GM13977 (cell line): ENCODE measurements at regions not wholly inside any gene's neighbourhood (a gene's known extent, or its start where the extent isn't known, plus 50 kb on each side); places are given as distances from the start of the nearest gene placed in this dataset.

Experiments used
- DNase-seq: peaks from one replicate; pipeline ENCODE4 v3.0.0; 2012; ENCODE audit warnings: low spot score
- in situ Hi-C: fragments of 300-500 bp; cut with MboI; formaldehyde crosslinking; loops from one replicate; pipeline ENCODE4 v1.12.0; 2022; ENCODE audit warnings: low sequenced_read_pairs, low pct_unique_long_range_greater_than_20kb, mixed read lengths, inconsistent platforms; ENCODE audit not compliant: unreplicated experiment
- TF ChIP-seq, protein P1 (sequence below): IDR thresholded peaks from 2 replicates; pipeline ENCODE4 v1.5.1; 2012; ENCODE audit warnings: mild to moderate bottlenecking, control low read depth; ENCODE audit not compliant: insufficient read depth; ENCODE audit errors: extremely low read depth, missing control alignments

DNA sequence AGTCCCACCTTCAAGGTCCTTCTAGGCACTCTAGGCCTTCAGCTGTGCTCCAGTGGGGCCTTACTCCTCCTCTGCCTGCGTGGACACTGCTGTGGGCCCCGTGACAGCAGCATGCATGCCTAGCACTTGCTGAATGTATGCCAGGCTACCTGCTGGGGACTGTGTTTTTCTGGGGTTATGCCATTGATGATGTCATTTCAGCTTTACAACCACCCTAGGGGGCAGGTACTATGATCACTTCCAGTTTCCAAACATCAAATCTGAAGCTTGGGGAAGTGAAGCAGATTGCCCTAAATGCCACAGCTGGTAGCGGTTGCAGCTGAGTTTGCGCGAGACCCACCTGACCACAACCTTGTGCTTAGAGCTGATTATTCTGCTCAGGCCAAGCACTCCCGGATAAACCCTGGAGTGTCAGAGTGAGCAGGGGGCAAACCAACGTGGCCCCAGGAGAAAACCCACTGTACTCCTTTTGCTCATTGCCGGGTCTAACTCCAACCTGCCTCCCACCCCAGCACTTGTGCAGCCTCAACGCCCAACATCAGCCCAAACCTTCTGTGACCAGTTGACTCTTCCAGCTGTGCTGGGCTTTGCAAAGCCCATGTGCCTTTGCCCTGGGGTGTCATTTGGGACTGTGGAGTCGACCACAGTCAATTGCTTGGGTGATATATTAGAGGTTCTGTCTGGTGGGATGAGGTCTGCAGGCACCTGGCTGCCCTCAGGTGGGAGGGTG is 168.4 kb downstream of the ENGASE start:
- no peak for DNase-seq
- TF ChIP-seq, protein P1, sequence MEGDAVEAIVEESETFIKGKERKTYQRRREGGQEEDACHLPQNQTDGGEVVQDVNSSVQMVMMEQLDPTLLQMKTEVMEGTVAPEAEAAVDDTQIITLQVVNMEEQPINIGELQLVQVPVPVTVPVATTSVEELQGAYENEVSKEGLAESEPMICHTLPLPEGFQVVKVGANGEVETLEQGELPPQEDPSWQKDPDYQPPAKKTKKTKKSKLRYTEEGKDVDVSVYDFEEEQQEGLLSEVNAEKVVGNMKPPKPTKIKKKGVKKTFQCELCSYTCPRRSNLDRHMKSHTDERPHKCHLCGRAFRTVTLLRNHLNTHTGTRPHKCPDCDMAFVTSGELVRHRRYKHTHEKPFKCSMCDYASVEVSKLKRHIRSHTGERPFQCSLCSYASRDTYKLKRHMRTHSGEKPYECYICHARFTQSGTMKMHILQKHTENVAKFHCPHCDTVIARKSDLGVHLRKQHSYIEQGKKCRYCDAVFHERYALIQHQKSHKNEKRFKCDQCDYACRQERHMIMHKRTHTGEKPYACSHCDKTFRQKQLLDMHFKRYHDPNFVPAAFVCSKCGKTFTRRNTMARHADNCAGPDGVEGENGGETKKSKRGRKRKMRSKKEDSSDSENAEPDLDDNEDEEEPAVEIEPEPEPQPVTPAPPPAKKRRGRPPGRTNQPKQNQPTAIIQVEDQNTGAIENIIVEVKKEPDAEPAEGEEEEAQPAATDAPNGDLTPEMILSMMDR, result no peak
- in situ Hi-C loops, result no loop called here

DNA sequence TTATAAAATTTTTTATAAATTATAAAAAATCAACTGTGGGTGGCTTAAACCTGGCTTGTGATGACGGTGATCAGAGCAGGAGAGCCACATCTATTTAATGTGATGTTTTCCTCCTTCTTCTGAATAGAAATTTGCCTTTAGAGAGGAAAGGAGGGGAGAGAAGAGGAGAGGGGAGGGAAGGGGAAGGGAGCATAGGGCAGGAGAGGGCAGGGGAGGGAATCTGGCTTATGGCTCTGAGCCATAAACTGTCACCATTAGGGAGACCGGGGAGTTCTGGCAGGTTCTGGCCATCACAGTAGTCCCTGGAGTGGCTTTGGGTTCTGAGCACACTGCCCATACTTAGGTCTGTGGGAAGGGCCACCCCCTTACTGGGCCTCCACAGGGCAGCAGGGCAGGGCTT is 167.8 kb downstream of the ENGASE start:
- DNase-seq, result no peak
- TF ChIP-seq, protein P1, result no peak
- in situ Hi-C loops, result no loop called here

DNA sequence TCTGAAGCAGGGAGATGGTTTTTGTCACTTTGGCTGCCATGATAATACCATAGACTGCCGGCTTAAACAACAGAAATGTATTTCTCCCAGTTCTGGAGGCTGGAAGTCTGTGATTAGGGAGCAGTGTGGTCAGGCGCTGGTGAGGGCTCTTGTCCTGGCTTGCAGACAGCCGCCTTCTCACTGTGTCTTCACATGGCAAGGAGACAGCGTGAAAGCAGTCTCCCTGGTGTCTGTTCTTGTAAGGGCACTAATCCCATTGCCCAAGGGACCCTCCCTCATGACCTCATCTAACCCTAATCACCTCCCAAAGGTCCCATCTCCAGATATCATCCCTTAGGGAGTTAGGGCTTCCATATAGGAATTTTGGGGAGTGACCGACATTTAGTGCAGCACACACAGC is 167.0 kb downstream of the ENGASE start:
- in situ Hi-C loops, result no loop called here
- DNase-seq, result no peak
- TF ChIP-seq, protein P1, result no peak

DNA sequence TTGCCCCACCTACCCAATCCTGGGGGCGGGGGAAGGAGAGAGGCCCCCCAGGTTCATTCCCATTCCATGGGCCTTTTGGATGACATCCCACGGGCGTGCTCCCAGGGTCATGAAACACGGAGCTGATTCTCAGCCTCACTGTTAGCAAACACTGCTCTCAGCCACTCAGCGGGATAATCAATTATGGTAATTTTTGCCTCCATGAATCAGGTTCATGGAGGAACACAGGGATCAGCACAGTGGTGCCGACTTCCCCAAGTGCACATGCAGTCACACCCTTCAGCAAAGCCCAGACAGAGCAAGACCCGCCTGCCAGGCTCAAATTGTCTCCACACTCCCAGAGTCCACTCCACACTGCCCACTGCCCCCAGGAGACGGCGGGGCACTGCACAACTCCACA is 164.6 kb downstream of the ENGASE start:
- TF ChIP-seq, protein P1, result no peak
- in situ Hi-C loops, result no loop called here
- DNase-seq, result no peak

DNA sequence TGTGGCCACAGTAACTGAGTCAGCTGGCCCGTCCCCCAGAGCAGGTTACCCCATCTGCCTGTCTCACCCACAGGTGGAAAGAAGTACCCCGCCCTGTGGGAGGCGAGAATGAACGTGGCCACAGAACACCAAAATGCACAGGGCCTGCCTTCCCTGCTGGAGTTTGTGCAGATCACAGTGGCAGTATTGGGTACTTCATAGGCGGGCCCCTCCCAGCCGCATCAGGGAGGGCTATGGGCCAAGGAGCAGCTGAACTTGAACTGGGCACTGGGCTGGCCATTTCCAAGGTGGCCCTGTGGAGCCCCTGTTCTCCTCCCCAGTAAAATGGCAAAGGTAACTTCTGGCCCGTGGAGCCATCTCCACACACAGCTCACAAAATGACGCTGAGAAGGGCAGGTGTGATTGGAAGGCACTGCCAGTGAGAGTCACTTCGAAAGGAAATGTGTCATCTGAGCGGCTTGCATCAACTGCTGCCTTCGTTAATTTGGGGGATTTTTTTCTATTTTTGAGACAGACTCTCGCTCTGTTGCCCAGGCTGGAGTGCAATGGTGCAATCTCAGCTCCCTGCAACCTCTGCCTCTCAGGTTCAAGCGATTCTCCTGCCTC is 162.9 kb downstream of the ENGASE start:
- in situ Hi-C loops, result no loop called here
- TF ChIP-seq, protein P1, result no peak
- no peak for DNase-seq

DNA sequence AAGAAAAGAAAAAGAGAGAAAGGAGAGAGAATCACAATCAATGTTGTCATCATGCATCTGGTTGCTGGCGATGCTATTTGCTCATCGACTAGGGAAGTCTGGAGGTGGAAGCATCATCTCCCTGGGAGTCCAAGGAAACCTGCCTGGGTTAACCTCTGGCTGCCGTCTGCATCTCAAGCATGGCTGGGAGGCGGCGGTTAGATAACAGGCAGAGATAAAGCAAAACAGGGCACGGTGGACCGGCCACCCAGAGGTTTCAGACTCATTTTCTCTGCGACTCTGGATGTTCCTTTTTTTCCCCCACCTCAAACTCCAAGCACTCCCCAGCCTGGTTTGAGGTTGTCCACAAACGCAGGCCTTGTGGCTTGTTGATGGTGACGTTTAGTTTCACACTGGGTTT is 161.2 kb downstream of the ENGASE start:
- in situ Hi-C loops, result no loop called here
- no peak for DNase-seq
- TF ChIP-seq, protein P1, result no peak
